Middle frontal gyrus (tissue), 1 donor: ENCODE measurements at regions not wholly inside any gene's neighbourhood (a gene's known extent, or its start where the extent isn't known, plus 50 kb on each side); places are given as distances from the start of the nearest gene placed in this dataset.

Experiments used
- DNase-seq: peaks from one replicate; pipeline ENCODE4 v3.0.0-alpha.2; 2015; ENCODE audit warnings: low spot score; ENCODE audit errors: extremely low spot score

- no peak for DNase-seq
Measured at GRCh38 chr5:145375521-145375920, 459.6 kb downstream of the PRELID2 start.

GRCh38 chr5:145365464-145365863, 469.7 kb downstream of the PRELID2 start:
- no peak for DNase-seq

- DNase-seq: no peak
Measured at GRCh38 chr5:145362266-145362665, 472.9 kb downstream of the PRELID2 start.

- no peak for DNase-seq
Measured at GRCh38 chr5:145360936-145361335, 474.2 kb downstream of the PRELID2 start.

GRCh38 chr5:145350513-145350912, 484.6 kb downstream of the PRELID2 start:
- DNase-seq: no peak

- no peak for DNase-seq
Measured at GRCh38 chr5:145347026-145347616, 488.0 kb downstream of the PRELID2 start.

GRCh38 chr5:145345511-145346287, 489.4 kb downstream of the PRELID2 start:
- DNase-seq: no peak

- no peak for DNase-seq
Measured at GRCh38 chr5:145341842-145342241, 493.3 kb downstream of the PRELID2 start.

- DNase-seq: no peak
Measured at GRCh38 chr5:145340099-145340498, 495.0 kb downstream of the PRELID2 start.

- no peak for DNase-seq
Measured at GRCh38 chr5:145324767-145325479, 510.2 kb downstream of the PRELID2 start.

GRCh38 chr5:145324101-145324500, 511.0 kb downstream of the PRELID2 start:
- DNase-seq: no peak

GRCh38 chr5:145316282-145316681, 518.9 kb downstream of the PRELID2 start:
- no peak for DNase-seq

GRCh38 chr5:145307866-145308382, 527.2 kb downstream of the PRELID2 start:
- no peak for DNase-seq

- no peak for DNase-seq
Measured at GRCh38 chr5:145295236-145295835, 539.8 kb downstream of the PRELID2 start.

GRCh38 chr5:145294331-145294730, 540.8 kb downstream of the PRELID2 start:
- no peak for DNase-seq

- DNase-seq: no peak
Measured at GRCh38 chr5:145293716-145294115, 541.4 kb downstream of the PRELID2 start.

- no peak for DNase-seq
Measured at GRCh38 chr5:145292278-145292677, 542.9 kb downstream of the PRELID2 start.

- DNase-seq: peak; percentile 27
Measured at GRCh38 chr5:145283141-145283810, 551.9 kb downstream of the PRELID2 start.

GRCh38 chr5:145280806-145281205, 554.3 kb downstream of the PRELID2 start:
- no peak for DNase-seq

GRCh38 chr5:145280214-145280613, 554.9 kb downstream of the PRELID2 start:
- DNase-seq: no peak

GRCh38 chr5:145260670-145261069, 574.5 kb downstream of the PRELID2 start:
- DNase-seq: no peak
